Omental fat pad (tissue), 3 donors: ENCODE measurements at regions not wholly inside any gene's neighbourhood (a gene's known extent, or its start where the extent isn't known, plus 50 kb on each side); places are given as distances from the start of the nearest gene placed in this dataset.

Source experiments
- ATAC-seq: fragments of 150-250 bp; one replicate; pipeline ENCODE4 v1.9.1; 2016; ENCODE audit warnings: mild to moderate bottlenecking, moderate library complexity; ENCODE audit not compliant: low FRiP score
- DNase-seq: peaks from one replicate; pipeline ENCODE4 v3.0.0-alpha.2; 2019; ENCODE audit warnings: low spot score
- TF ChIP-seq, protein P1 (sequence below), 3 donors: fragments of 450-650 bp; IDR thresholded peaks; one replicate each; pipeline ENCODE4 v1.5.1; 2016 to 2017; ENCODE audit warnings: antibody characterized with exemption in 3 of 3, mild to moderate bottlenecking in 3 of 3, moderate library complexity in 2 of 3

DNA sequence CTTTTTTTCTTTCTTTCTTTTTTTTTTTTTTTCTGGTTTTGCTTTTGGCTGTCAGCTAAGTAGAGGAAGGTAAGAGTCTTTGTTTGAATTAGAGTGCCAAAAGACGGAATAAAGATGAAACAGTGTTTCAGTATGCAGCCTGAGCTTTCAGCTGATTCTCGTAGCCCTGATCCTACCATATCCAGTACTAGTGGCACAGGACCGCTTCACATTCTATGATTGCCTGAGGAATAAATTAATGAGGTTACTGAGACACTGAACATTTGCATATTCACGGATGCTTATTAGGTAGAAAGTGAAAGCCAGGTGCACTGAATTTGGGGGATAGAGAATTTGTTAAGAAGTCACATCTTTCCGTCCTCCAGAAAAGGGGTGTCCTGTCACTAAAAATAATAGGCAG lies 421.5 kb upstream of the POU3F3 start:
- TF ChIP-seq, protein P1, sequence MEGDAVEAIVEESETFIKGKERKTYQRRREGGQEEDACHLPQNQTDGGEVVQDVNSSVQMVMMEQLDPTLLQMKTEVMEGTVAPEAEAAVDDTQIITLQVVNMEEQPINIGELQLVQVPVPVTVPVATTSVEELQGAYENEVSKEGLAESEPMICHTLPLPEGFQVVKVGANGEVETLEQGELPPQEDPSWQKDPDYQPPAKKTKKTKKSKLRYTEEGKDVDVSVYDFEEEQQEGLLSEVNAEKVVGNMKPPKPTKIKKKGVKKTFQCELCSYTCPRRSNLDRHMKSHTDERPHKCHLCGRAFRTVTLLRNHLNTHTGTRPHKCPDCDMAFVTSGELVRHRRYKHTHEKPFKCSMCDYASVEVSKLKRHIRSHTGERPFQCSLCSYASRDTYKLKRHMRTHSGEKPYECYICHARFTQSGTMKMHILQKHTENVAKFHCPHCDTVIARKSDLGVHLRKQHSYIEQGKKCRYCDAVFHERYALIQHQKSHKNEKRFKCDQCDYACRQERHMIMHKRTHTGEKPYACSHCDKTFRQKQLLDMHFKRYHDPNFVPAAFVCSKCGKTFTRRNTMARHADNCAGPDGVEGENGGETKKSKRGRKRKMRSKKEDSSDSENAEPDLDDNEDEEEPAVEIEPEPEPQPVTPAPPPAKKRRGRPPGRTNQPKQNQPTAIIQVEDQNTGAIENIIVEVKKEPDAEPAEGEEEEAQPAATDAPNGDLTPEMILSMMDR (IDR thresholded peaks at IDR 0.05) = no peak
- ATAC-seq = no peak

DNA sequence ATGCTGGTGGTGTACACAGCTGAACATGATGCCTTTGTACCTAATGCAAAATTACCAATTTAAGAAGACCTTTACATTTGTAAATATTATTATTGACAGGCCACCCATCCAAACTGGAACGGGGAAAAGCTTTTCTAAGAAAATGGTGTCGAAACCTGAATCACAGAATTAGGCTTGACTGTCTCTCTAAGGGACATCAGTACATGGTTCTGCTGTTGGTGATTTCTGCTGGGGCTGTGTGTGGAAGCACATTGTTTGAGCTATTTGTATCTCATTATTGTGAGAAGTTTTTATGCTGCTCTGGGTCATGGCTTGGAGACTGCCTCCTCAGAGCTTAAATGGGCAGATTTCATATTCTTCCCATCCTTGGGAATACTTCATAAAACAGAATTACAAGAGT lies 420.9 kb upstream of the POU3F3 start:
- no peak for ATAC-seq

More for the DNA sequence above, 421.5 kb upstream of the POU3F3 start:
- DNase-seq = no peak

DNA sequence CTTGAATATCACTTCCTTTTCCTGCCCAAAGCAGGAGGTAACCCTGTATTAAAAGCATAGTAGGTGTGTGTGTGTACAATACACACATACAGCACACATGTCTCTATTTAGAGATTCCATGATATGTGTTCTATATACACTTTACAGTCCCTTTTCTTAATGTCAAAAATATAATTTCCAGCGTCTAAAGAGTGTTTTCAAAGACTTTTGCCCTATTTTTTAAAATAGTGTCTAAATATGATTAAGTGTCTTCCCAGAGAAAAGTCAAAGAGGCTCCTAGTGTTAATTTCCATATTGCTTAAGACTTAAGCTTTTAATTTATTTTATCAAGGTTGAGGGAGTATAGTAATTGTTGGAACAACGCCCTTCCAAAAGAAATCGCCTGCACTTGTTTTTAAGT lies 420.3 kb upstream of the POU3F3 start:
- TF ChIP-seq, protein P1 (IDR thresholded peaks at IDR 0.05) = no peak
- ATAC-seq (no peak), DNase-seq (no peak)

More for the DNA sequence above, 420.9 kb upstream of the POU3F3 start:
- no peak for DNase-seq
- TF ChIP-seq, protein P1 (IDR thresholded peaks at IDR 0.05) = no peak

DNA sequence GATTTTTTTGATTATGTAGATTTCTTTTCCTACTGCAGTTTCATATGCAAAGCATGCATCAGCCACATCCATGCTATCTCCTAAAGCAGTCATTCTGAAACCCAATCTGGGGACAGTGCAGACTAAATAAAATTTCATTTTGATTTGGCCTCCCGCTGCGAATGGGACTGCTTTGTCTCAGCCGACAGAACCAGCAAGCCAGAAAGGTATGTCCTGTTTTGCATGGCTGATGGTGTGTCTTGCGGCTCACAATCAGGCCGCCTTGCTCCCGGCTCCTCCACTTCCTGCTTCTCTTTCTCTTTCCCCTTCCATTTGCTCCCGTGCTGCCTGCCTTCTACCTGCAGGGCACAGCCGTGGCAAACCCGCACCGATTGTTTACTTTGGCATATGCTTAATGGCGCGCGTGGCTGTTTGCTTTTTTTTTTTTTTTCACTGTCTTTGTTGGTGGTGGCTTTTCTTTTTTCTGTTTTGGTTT lies 419.6 kb upstream of the POU3F3 start:
- TF ChIP-seq, protein P1 (IDR thresholded peaks at IDR 0.05) = no peak

DNA sequence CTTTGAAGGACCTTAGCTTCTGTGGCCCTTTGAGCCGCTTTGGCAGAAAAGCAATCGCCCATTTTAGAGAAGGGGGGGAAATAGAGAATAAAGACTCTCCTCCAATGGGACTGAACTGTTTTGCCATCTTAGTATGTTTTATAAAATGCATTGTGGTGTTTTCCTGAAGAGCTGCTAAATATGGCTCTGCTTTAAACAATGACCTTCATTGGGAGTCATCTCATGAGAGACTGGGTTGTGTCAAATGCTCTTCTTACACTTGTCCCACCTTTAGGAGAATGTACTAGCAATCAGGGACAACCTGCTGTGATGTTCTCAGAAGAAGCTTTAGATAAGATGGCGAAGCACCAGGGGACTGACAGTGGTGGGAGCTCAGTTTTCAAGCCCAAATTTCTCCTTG lies 418.9 kb upstream of the POU3F3 start:
- ATAC-seq (no peak), DNase-seq (no peak)
- TF ChIP-seq, protein P1 (IDR thresholded peaks at IDR 0.05) = no peak

More for the DNA sequence above, 419.6 kb upstream of the POU3F3 start:
- ATAC-seq (no peak), DNase-seq (no peak)

DNA sequence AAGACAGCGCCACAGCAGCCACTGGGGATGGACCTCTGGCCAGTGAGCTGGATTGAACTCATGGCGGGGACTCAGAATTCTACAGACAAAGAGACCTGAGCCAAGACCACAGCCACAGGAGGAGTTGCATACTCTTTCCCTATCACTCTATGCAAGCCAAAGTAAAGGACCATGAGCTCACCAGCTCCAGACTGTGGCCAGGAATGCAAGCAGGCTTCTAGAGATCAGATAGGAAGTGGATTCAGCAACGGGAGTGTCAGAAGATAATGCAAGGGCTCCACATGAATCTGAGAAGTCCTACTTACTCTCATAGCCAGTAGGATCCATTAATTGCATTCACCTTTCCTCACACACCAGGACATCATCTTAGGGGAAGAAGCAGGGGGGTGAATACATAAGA lies 415.4 kb upstream of the POU3F3 start:
- no peak for DNase-seq
- TF ChIP-seq, protein P1 (IDR thresholded peaks at IDR 0.05) = no peak
- ATAC-seq = no peak

DNA sequence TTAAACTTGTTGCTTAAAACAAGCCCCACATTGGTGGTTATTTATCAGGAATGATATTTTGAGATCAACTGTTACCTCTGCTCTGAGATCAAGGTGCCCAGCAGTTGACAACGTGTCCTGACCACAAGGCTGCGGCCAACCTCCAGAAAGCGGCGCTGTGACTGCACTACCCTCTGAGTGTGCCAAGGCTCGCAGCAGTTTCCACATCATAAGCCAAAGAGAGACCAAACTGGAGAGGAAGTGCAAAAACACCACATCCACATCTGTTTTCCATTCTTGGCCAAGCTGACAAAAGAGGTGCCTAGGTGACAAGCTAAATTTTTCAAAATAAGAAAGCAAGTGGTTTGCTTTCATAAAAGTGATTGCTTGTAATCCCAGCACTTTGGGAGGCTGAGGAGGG lies 410.8 kb upstream of the POU3F3 start:
- TF ChIP-seq, protein P1 (IDR thresholded peaks at IDR 0.05) = no peak
- no peak for DNase-seq
- no peak for ATAC-seq
